HG03025 (cell line): ENCODE measurements at regions not wholly inside any gene's neighbourhood (a gene's known extent, or its start where the extent isn't known, plus 50 kb on each side); places are given as distances from the start of the nearest gene placed in this dataset.
"Not testable (repeated sequence)": the region's sequence is repeated elsewhere in the genome, so short reads cannot be mapped to it uniquely, and the experiment has no call there.

Experiments used
- ATAC-seq: cut with Tn5 transposase; IDR thresholded peaks from one replicate; pipeline ENCODE4 v1.9.1; 2021; ENCODE audit warnings: mild to moderate bottlenecking, moderate library complexity; ENCODE audit not compliant: unreplicated experiment, low FRiP score

- no peak for ATAC-seq
Observed at GRCh38 chr6:151671195-151671594, 136.3 kb upstream of the ESR1 start.

DNA sequence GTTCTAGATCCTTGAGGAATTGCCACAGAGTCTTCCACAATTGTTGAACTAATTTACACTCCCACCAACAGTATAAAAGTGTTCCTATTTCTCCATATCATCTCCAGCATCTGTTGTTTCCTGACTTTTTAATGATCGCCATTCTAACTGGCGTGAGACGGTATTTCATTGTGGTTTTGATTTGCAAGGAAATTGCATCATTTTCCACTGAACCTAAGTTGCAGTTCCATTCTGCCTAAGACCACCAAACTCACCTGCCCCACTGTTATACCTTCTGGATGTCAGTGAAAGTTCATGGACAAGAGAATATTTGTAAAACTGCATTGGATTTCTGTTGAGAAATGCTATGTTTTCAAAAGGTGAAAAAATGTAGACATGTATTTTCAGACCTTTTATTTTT lies 132.9 kb upstream of the ESR1 start:
- ATAC-seq: no peak

DNA sequence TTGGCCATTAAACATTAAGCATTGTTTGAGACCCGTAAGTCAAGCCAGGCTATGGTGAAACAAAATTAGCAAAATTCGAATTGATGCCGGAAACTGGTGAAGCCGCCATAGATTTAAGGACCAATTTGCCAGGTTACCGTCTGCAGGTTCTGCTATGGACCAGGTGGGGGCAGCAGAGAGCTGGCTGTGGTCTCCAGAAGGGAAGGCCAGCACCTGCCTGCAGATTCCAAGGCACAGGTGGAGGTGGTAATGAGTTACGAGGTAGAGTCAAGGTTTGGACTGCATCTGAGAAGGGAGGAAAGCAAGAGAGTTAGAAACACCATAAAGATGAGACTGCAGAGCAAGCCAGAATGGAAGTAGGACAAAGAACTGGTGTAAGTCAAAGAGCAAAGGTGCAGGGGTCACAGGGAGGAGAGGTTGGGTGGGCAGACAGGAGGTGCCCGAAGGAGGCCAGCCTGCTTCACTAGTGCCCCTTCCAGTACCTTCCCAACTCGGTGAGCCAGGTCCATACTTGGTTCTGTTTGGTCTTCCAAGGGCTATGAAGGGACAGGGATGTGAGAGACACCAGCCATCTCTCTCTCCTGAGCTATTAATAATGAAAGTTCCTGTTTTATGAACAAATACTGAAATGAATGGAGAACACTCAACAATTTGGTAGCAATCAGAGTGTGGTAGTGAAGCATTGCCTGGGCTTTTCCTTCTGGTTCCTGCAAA lies 131.6 kb upstream of the ESR1 start:
- peak; percentile 93 for ATAC-seq

DNA sequence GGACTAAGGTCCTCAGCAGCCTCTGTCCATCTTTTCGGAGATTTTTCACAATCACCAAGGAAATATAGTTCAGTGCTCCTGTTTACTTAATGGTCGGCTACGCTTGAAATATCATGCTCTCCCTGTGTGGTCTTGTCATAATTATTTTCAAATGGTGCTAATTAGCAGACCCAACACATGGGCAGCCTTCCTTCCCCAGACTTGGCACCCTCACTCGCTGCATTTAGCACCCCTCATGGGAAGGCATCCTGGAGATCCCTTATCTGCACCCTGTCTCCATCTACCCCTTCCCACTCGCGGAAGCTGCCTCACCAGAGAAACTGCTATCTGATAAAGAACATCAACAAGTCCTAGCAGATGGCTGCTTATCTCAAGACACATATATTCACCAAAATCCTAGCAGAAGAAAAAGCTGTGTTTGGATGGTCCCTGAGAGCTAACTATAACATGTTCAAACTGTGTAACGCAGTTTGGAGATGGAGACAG lies 131.0 kb upstream of the ESR1 start:
- ATAC-seq: no peak

GRCh38 chr6:151677404-151677803 lies 130.1 kb upstream of the ESR1 start:
- ATAC-seq: no peak

DNA sequence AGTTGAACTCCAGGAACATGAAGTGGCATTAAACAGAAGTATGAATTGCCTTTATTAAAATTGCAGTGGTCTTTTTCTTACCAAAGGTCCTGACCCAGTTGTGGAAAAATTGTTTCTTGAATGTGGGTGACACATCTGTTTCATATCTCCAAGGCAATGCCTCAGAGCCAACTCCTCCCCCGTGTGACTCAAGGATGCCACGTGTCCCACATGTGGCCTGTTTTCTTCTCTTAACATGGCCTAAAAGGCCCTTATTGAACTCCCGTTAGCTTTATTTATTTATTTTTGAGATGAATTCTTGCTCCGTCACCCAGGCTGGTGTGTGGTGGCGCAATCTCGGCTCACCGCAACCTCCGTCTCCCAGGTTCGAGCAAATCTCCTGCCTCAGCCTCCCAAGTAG lies 128.4 kb upstream of the ESR1 start:
- ATAC-seq: no peak

DNA sequence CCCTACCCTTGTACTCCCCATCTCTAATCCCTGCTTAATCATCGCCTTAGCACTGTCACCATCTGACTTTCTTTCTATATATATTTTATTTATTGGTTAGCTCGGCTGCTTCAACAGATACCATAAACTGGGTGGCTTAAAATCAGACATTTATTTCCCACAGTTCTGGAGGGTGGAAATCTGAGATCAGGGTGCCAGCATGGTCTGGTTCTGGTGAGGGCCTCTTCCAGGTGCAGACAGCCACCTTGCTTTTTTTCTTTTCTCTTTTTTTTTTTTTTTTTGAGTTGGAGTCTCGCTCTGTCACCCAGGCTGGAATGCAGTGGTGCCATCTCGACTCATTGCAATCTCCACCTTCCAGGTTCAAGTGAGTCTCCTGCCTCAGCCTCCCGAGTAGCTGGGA lies 127.5 kb upstream of the ESR1 start:
- ATAC-seq: no peak

- no peak for ATAC-seq
Observed at GRCh38 chr6:151680846-151681432, 126.5 kb upstream of the ESR1 start.

GRCh38 chr6:151681433-151682059 lies 125.9 kb upstream of the ESR1 start:
- ATAC-seq: no peak

DNA sequence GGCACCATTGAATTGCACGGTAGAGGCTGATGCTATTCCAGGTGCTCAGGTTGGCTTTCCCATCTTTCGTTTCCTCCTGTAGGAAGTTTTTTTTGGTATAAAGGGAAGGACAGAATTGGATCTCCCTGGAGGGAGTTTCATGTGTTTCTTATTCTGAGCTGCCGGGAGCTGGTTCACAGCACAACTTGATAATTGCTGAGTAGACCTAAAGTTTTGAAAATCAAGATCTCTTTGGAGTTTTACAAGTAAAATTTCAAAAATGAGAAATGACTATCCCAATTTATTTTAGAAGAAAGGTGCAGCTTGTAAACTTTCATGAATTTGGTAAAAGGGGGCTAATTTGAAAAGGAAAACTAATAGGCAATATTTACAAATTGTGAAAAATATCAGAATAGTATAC lies 125.2 kb upstream of the ESR1 start:
- no peak for ATAC-seq

- no peak for ATAC-seq
Observed at GRCh38 chr6:151682922-151683321, 124.6 kb upstream of the ESR1 start.

GRCh38 chr6:151683381-151683780 lies 124.1 kb upstream of the ESR1 start:
- ATAC-seq: no peak

- ATAC-seq: no peak
Observed at GRCh38 chr6:151689499-151690201, 117.8 kb upstream of the ESR1 start.

DNA sequence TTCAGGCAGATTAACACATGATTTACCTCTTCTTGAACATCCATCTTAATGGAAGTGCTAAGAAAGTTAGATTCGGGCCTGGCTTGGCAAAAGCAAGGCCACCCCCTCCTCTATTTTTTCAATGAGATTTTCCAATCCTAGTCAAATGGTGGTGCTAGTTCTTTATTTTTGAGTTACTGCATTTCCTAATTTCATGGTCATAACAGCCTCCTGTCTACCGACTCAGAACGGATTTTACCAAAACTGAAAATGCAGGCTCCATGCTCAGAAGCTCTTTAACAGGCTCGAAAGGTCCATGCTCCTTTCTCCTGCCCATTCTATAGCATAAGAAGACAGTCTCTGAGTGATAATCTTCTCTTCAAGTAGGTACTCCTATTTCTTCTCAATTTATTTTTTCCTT lies 117.2 kb upstream of the ESR1 start:
- ATAC-seq: no peak

GRCh38 chr6:151690768-151691562 lies 116.5 kb upstream of the ESR1 start:
- ATAC-seq: peak; percentile 96

DNA sequence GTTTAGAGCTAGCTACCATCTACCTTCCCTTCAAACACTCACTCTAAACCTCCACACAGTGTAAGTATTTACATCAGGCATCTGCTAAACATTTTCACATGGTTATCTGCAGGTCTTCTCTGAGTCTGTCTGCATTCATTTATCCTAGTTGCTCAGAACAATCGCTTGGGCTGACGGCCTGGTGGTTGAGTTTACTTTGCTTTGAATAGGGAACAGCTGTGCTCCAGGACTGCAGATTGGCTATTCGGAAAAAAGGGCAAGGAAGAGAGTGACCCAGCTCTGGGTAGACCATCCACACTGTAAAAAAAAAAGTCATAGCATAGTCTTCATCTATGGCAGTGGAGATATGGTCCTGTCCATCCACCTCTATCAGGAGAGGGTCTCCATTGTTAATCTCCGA lies 115.3 kb upstream of the ESR1 start:
- ATAC-seq: no peak

DNA sequence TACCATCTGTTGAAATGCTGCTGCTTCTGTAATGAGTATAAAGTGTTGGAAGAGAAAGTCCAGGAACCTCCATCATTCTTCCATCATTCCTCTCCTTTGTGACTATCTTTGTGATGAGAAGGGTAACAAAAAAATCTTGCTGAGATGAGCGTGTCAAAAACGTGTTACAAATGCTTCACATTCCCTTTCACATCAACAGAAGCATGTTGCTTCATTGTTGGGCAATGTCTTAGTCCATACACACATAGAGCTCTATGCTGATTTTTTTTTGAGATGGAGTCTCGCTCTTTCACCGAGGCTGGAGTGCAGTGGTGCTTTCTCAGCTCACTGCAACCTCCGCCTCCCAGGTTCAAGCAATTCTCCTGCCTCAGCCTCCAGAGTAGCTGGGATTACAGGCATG lies 114.1 kb upstream of the ESR1 start:
- ATAC-seq: no peak

- no peak for ATAC-seq
Observed at GRCh38 chr6:151695156-151695555, 112.3 kb upstream of the ESR1 start.

DNA sequence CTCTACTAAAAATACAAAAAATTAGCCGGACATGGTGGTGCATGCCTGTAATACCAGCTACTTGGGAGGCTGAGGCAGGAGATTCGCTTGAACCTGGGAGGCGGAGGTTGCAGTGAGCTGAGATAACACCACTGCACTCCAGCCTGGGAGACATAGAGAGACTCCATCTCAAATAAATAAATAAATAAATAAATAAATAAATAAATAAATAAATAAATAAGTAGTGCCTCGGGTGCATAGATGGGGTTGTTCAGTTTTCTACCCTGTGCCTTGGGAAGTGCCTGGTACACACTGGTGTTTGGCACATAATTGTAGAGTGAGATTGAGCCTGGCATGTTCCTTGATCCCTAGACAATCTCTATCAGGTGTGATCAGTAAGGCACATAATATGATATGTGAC lies 111.2 kb upstream of the ESR1 start:
- not testable (repeated sequence) for ATAC-seq

GRCh38 chr6:151698931-151699700 lies 108.4 kb upstream of the ESR1 start:
- ATAC-seq: no peak
